ENCODE measurements at regions not wholly inside any gene's neighbourhood (a gene's known extent, or its start where the extent isn't known, plus 50 kb on each side); places are given as distances from the start of the nearest gene placed in this dataset.

DNA sequence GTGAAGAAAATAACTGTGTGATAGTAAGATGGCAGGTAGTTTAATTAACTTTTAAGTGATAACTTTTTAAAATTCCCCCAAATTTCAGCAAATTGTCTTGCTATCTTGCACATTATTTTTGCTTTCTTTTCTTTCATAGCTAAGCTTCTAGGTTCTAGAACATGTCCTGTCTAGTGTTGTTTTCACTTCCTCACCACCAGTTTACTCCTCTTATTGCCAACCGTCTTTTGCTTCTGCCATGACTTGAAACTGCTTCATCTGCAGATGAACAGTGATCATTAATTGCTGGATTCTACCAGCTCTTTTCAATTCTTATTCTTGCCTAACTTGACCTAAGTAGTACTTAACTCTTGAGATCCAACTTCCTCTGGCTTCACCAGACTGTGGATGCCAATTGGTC lies 137.8 kb downstream of the CENPW start:
- H3K9me3 ChIP-seq (ENCODE audit: control insufficient read depth, insufficient read depth, low read length): no peaks in the 10 kb centered on the region
- no peak for TF ChIP-seq CTCF (IDR thresholded peaks at IDR 0.05; ENCODE audit: low read depth, low read length)
- H3K27me3 ChIP-seq (ENCODE audit: control insufficient read depth, insufficient read depth, low read length): no peaks in the 10 kb centered on the region
- ChIA-PET CTCF (no interaction called here), POLR2A (no interaction called here)
- no peak overlapping the region for H3K27ac ChIP-seq (ENCODE audit: low read depth, low read length)
- no peak for DNase-seq (ENCODE audit: low read depth, low spot score)
- no peak overlapping the region for H3K4me3 ChIP-seq (ENCODE audit: low read depth, low read length)

DNA sequence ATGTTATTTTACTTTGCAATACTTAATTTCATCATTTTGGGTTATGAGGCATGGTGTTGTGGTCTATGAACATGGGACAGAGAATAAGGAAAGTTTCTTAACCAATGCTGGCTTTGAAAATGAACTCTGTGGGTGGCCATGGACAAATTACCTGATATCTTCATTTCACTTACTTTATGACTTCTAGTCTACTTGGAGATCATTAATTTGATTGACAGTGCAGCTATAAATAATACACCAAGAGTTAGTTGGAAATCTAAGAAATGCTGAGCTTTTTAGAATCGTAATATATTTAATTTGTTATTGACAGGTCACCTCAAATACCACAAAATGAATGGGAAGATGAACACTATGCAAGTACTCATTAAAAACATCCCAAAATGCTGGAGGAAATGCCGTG lies 140.4 kb downstream of the CENPW start:
- Histone ChIP-seq H3K27ac (ENCODE audit: low read depth, low read length) (no peak overlapping the region), H3K4me3 (ENCODE audit: low read depth, low read length) (no peak overlapping the region), H3K27me3 (ENCODE audit: control insufficient read depth, insufficient read depth, low read length) (no peaks in the 10 kb centered on the region), H3K9me3 (ENCODE audit: control insufficient read depth, insufficient read depth, low read length) (no peaks in the 10 kb centered on the region)
- no peak for TF ChIP-seq CTCF (IDR thresholded peaks at IDR 0.05; ENCODE audit: low read depth, low read length)
- DNase-seq (ENCODE audit: low read depth, low spot score): no peak
- ChIA-PET CTCF (interaction anchor here (1.0 kb wide), 1 partner anchor 786 kb away, joined by 3 read pairs; no protein-coding TSS in a partner anchor), POLR2A (no interaction called here)

- Histone ChIP-seq H3K27me3 (ENCODE audit: control insufficient read depth, insufficient read depth, low read length) (no peaks in the 10 kb centered on the region), H3K4me3 (ENCODE audit: low read depth, low read length) (no peak overlapping the region), H3K9me3 (ENCODE audit: control insufficient read depth, insufficient read depth, low read length) (no peaks in the 10 kb centered on the region), H3K27ac (ENCODE audit: low read depth, low read length) (no peak overlapping the region)
- POLR2A ChIA-PET: no interaction called here
- no peak for TF ChIP-seq CTCF (IDR thresholded peaks at IDR 0.05; ENCODE audit: low read depth, low read length)
- no peak for DNase-seq (ENCODE audit: low read depth, low spot score)
- CTCF ChIA-PET: no interaction called here
These were observed 141.4 kb downstream of the CENPW start for GRCh38 chr6:126481319-126481718.

- Histone ChIP-seq H3K4me3 (ENCODE audit: low read depth, low read length) (no peak overlapping the region), H3K9me3 (ENCODE audit: control insufficient read depth, insufficient read depth, low read length) (no peaks in the 10 kb centered on the region), H3K27ac (ENCODE audit: low read depth, low read length) (no peak overlapping the region), H3K27me3 (ENCODE audit: control insufficient read depth, insufficient read depth, low read length) (no peaks in the 10 kb centered on the region)
- ChIA-PET CTCF (interaction anchor here (0.6 kb wide), 1 partner anchor 118 kb away, joined by 3 read pairs; no protein-coding TSS in a partner anchor), POLR2A (no interaction called here)
- no peak for TF ChIP-seq CTCF (IDR thresholded peaks at IDR 0.05; ENCODE audit: low read depth, low read length)
- DNase-seq (ENCODE audit: low read depth, low spot score): no peak
These were observed 164.9 kb downstream of the CENPW start for GRCh38 chr6:126504792-126505191.

DNA sequence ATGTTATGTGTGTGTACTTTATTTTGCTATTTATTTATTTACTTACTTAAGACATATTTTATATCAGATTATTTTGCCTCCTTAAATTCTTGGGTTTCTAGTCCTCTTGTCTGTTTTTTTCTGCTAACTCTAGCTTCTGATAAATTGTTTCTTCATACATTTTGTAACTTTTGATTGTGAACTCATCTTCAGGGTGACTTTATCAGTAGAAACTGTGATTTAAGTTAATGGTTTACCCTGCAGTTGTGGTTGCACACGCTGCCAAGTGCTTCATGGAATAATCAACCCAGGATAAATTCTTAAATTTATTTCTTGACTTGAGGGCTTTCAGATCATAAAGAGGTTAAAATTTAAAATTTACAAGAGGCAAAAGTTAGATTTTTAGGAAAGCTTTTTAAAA lies 173.3 kb downstream of the CENPW start:
- TF ChIP-seq CTCF (IDR thresholded peaks at IDR 0.05; ENCODE audit: low read depth, low read length): no peak
- Histone ChIP-seq H3K9me3 (ENCODE audit: control insufficient read depth, insufficient read depth, low read length) (no peaks in the 10 kb centered on the region), H3K27ac (ENCODE audit: low read depth, low read length) (no peak overlapping the region), H3K4me3 (ENCODE audit: low read depth, low read length) (no peak overlapping the region), H3K27me3 (ENCODE audit: control insufficient read depth, insufficient read depth, low read length) (no peaks in the 10 kb centered on the region)
- ChIA-PET POLR2A (no interaction called here), CTCF (interaction anchor here (1.0 kb wide), 1 partner anchor 517 kb away, joined by 3 read pairs; no protein-coding TSS in a partner anchor)
- no peak for DNase-seq (ENCODE audit: low read depth, low spot score)

Data from AG04450 (cell line).